ENCODE measurements at regions not wholly inside any gene's neighbourhood (a gene's known extent, or its start where the extent isn't known, plus 50 kb on each side); places are given as distances from the start of the nearest gene placed in this dataset.

- FAIRE-seq (no peak), DNase-seq (ENCODE audit: low spot score) (no peak)
These were observed 166.4 kb upstream of the ADGRL2 start for GRCh38 chr1:81634294-81634693.

- no peak for DNase-seq (ENCODE audit: low spot score)
- FAIRE-seq, result no peak
These were observed 181.6 kb upstream of the ADGRL2 start for GRCh38 chr1:81619156-81619555.

- FAIRE-seq (no peak), DNase-seq (ENCODE audit: low spot score) (no peak)
These were observed 182.4 kb upstream of the ADGRL2 start for GRCh38 chr1:81618376-81618775.

- FAIRE-seq, result no peak
- no peak for DNase-seq (ENCODE audit: low spot score)
These were observed 183.3 kb upstream of the ADGRL2 start for GRCh38 chr1:81617308-81617967.

- no peak for DNase-seq (ENCODE audit: low spot score)
- FAIRE-seq, result no peak
These were observed 186.9 kb upstream of the ADGRL2 start for GRCh38 chr1:81613803-81614202.

GRCh38 chr1:81607924-81608323, 192.8 kb upstream of the ADGRL2 start:
- DNase-seq (ENCODE audit: low spot score) (no peak), FAIRE-seq (no peak)

- no peak for FAIRE-seq
- no peak for DNase-seq (ENCODE audit: low spot score)
These were observed 193.6 kb upstream of the ADGRL2 start for GRCh38 chr1:81607086-81607485.

GRCh38 chr1:81606656-81607055, 194.1 kb upstream of the ADGRL2 start:
- FAIRE-seq (no peak), DNase-seq (ENCODE audit: low spot score) (no peak)

GRCh38 chr1:81605023-81605422, 195.7 kb upstream of the ADGRL2 start:
- DNase-seq (ENCODE audit: low spot score) (no peak), FAIRE-seq (no peak)

- no peak for FAIRE-seq
- no peak for DNase-seq (ENCODE audit: low spot score)
These were observed 199.7 kb upstream of the ADGRL2 start for GRCh38 chr1:81600878-81601622.

GRCh38 chr1:81600363-81600762, 200.4 kb upstream of the ADGRL2 start:
- no peak for FAIRE-seq
- DNase-seq (ENCODE audit: low spot score), result no peak

GRCh38 chr1:81598623-81599022, 202.1 kb upstream of the ADGRL2 start:
- DNase-seq (ENCODE audit: low spot score), result no peak
- FAIRE-seq, result no peak

- DNase-seq (ENCODE audit: low spot score) (no peak), FAIRE-seq (no peak)
These were observed 202.9 kb upstream of the ADGRL2 start for GRCh38 chr1:81597720-81598426.

GRCh38 chr1:81596341-81596740, 204.4 kb upstream of the ADGRL2 start:
- no peak for FAIRE-seq
- DNase-seq (ENCODE audit: low spot score), result peak; percentile 54

- no peak for FAIRE-seq
- no peak for DNase-seq (ENCODE audit: low spot score)
These were observed 206.5 kb upstream of the ADGRL2 start for GRCh38 chr1:81594206-81594605.

- FAIRE-seq (no peak), DNase-seq (ENCODE audit: low spot score) (no peak)
These were observed 208.5 kb upstream of the ADGRL2 start for GRCh38 chr1:81592233-81592632.

GRCh38 chr1:81590171-81590570, 210.6 kb upstream of the ADGRL2 start:
- no peak for DNase-seq (ENCODE audit: low spot score)
- FAIRE-seq, result no peak

GRCh38 chr1:81588149-81588548, 212.6 kb upstream of the ADGRL2 start:
- no peak for DNase-seq (ENCODE audit: low spot score)
- FAIRE-seq, result no peak

- FAIRE-seq (no peak), DNase-seq (ENCODE audit: low spot score) (no peak)
These were observed 213.3 kb upstream of the ADGRL2 start for GRCh38 chr1:81587426-81587825.

GRCh38 chr1:81585371-81585770, 215.4 kb upstream of the ADGRL2 start:
- no peak for FAIRE-seq
- no peak for DNase-seq (ENCODE audit: low spot score)

- FAIRE-seq, result no peak
- DNase-seq (ENCODE audit: low spot score), result no peak
These were observed 216.3 kb upstream of the ADGRL2 start for GRCh38 chr1:81584398-81584797.

GRCh38 chr1:81583878-81584277, 216.9 kb upstream of the ADGRL2 start:
- FAIRE-seq (no peak), DNase-seq (ENCODE audit: low spot score) (no peak)

Measured in urothelium cell line (cell line).